ENCODE measurements at regions not wholly inside any gene's neighbourhood (a gene's known extent, or its start where the extent isn't known, plus 50 kb on each side); places are given as distances from the start of the nearest gene placed in this dataset.
A peak's percentile ranks its signal among the peaks of the same experiment; 100 is the strongest.
"Not testable (repeated sequence)": the region's sequence is repeated elsewhere in the genome, so short reads cannot be mapped to it uniquely, and the experiment has no call there.

GRCh38 chr13:34678154-34678553, 263.9 kb upstream of the NBEA start:
- DNase-seq = no peak

GRCh38 chr13:34681405-34681955, 260.6 kb upstream of the NBEA start:
- DNase-seq = peak in 1 of 3 donors; percentile 37

GRCh38 chr13:34695063-34695462, 247.0 kb upstream of the NBEA start:
- DNase-seq = no peak

- DNase-seq = no peak
These were observed 245.8 kb upstream of the NBEA start for GRCh38 chr13:34696296-34696695.

DNA sequence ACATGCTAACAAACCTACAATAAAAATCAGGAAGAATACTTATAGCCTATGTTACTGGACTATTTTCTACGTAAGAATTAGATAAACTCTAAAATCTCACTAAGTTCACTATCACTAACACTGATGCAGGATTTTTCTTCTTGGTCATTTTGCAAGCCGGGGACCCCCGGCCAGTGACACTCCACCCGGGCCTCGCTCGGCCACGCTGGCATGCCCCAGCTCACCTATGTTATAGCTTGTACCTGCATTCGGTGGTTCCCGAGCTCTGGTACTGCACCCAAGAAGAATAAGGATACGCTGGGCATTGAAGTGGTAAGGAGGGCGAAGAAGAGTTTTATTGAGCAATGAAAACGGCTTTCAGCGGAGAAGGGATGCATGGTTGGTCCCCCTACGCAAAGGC, 245.3 kb upstream of the NBEA start:
- no peak for DNase-seq

- no peak for DNase-seq
These were observed 243.1 kb upstream of the NBEA start for GRCh38 chr13:34698945-34699344.

GRCh38 chr13:34700155-34700554, 241.9 kb upstream of the NBEA start:
- no peak for DNase-seq

GRCh38 chr13:34701919-34702318, 240.2 kb upstream of the NBEA start:
- DNase-seq = no peak

GRCh38 chr13:34708566-34709313, 233.3 kb upstream of the NBEA start:
- DNase-seq = no peak

DNA sequence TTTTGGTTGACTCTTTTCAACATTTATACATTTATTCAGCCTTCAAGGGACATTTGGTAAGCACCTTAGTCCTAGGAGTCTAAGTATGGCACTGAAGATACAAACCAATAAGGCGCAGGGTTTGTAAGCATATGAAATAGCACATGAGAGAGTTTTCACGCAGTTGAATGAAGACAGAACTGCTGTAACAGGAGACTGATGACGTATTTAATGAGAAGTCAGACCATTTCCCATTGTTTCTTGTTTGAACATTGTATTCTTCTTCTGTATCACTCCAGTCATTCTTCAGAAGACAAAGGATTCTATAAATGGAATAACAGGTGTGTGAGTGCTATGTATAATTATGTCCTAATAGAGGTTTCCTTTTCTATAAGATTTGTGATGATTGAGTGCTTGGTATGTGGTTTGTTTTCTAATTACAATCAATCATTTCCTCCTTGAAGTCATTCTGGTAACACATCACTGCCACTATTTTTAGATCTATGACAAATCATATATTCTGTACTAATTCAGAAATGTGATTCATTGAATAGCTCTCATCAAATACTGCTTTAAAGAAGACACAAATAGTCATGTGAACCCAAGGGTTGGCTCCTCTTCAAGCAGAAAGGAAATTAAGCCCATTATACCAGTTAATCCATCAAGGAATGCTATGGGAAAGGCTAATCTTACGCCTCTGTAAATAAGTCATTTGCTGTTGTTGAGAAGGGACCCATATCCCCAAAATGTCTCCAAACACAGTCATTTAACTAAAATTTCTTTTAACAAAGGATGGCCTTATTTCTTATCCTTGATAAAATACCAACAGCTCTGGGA, 222.8 kb upstream of the NBEA start:
- DNase-seq = no peak

DNA sequence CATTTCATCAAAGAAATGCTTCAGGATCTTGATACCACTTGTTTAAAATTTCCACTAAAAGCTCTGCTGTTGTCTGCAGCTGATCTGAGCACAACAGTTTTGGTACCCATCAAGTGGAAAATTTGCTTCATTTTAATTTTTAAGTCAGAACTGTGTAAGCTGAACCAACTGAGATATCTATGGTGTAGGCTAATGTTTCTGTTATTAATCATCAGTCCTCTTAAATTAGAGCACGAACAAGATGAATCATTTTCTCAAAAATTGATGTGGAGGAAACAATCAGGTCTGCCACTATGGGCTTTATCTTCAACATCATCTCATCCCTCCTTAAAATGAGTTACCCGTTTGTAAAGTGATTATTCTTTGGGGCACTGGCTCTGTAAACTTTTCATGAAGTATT, 221.5 kb upstream of the NBEA start:
- no peak for DNase-seq

- peak in 1 of 3 donors; percentile 62 for DNase-seq
These were observed 220.2 kb upstream of the NBEA start for GRCh38 chr13:34721631-34722595.

- DNase-seq = peak; percentile 71 to 89 (median 76)
These were observed 219.1 kb upstream of the NBEA start for GRCh38 chr13:34722922-34723321.

DNA sequence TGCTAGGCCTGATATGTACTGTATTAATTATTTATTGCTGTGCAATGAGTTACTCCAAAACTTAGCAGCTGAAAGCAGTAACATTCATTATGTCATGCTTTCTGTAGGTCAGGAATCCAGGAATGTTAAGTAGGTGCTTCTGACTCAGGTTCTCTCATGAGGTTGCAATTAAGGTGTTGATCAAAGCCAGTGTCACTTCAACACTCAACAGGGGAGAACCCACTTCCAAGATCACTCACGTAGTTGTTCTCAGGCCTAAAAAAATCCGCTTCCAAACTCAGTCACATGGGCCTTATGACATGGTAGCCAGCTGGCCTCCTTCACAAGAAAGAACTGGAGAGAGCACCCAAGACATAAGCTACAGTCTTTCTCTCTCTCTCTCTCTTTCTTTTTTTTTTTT, 211.1 kb upstream of the NBEA start:
- no peak for DNase-seq

DNA sequence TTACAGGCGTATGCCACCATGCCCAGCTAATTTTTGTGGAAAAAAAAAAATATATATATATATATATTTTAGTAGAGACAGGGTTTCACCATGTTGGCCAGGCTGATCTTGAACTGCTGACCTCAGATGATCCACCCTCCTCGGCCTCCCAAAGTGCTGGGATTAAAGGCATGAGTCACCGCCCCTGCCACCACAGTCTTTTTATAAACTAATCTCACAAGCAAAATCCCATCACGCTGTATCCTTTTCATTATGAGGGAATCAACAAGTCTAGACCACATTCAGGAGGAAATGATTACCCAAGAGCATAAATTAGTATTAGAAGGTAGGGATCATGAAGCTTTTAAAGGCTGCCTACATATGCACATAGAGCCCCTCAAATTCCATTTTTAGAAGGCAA, 210.6 kb upstream of the NBEA start:
- DNase-seq = no peak

GRCh38 chr13:34733721-34734120, 208.3 kb upstream of the NBEA start:
- peak; percentile 68 to 84 (median 69) for DNase-seq

DNA sequence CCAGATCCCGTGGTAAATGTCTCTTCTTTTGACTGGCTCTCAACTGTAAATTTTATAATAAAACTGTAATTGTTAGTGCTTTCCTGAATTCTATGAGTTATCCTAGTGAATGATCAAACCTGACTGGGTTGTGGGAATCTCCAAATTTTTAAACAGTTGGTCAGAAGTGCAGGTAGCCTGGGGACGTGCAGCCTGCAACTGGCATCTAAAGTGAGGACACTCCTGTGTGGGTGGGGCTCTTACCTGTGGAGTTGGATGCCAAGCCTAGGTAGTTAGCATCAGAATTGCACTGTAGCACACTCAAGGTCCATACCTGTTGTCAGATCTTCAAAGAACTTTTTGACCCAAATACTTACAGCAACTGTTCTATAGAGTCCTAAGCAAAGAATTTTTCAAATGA, 207.1 kb upstream of the NBEA start:
- no peak for DNase-seq

GRCh38 chr13:34738254-34738992, 203.6 kb upstream of the NBEA start:
- DNase-seq = no peak

GRCh38 chr13:34747056-34747455, 195.0 kb upstream of the NBEA start:
- not testable (repeated sequence) for DNase-seq

DNA sequence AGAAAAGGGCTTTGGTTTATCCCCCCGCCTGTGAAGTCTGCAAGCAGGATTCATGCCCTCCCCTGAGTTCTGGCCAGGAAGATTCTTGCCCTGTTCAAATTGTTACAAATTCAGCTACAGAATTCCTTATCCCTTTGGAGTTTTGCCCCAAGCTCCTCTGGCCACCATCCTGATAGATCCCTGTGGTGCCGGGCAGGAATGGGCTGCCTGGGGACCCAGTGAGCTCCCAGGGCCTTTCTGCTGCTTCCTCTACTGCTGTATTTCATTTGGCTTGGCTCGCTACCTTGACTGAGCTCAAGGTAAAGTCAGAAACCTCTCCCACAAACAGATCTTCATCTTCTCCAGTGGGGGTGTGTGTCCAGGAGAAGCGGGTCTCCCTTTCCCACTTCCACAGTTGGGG, 194.6 kb upstream of the NBEA start:
- no peak for DNase-seq

DNA sequence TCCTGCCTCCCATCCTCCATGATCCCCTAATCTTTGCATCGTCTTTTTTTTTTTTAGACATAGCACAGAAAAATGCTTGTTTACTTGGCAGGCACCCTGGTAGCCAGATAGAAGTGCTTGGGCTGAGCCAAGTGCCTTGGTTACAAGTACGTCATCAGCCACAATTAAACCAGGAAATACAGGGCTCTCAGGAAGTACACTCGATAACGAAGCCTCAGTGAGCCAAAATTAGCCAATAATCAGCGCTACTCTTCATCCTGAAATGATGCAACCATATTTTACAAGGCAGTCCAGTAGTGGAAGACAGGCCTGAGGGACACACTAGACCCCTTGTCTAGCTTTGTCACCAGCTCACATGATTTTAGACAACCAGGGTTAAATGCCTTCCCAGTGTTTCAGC, 194.0 kb upstream of the NBEA start:
- no peak for DNase-seq
